Karpas-422 (cell line): ENCODE measurements at regions not wholly inside any gene's neighbourhood (a gene's known extent, or its start where the extent isn't known, plus 50 kb on each side); places are given as distances from the start of the nearest gene placed in this dataset.

Experiments used
- DNase-seq: peaks from one replicate; pipeline ENCODE4 v3.0.0-alpha.2; 2015
- H2AFZ ChIP-seq: fragments of 200-600 bp; sonication (generic); 2 replicates; pipeline ENCODE4 v1.6.1; 2014; ENCODE audit warnings: antibody characterized with exemption, low read length, mixed read lengths
- H3K27ac ChIP-seq: fragments of 200-600 bp; sonication (generic); 2 replicates; pipeline ENCODE4 v1.5.1; 2014; ENCODE audit warnings: mild to moderate bottlenecking, low read length, moderate library complexity
- H3K27me3 ChIP-seq: fragments of 200-600 bp; sonication (generic); 2 replicates; pipeline ENCODE4 v1.6.1; 2014; ENCODE audit warnings: low read length, mixed read lengths
- H3K36me3 ChIP-seq: fragments of 200-600 bp; sonication (generic); 2 replicates; pipeline ENCODE4 v1.6.1; 2014; ENCODE audit warnings: low read length, mixed read lengths; ENCODE audit not compliant: insufficient read depth
- H3K4me1 ChIP-seq: fragments of 200-600 bp; sonication (generic); 2 replicates; pipeline ENCODE4 v1.6.1; 2014; ENCODE audit warnings: mild to moderate bottlenecking, low read length, mixed read lengths
- H3K4me2 ChIP-seq: fragments of 200-600 bp; sonication (generic); 2 replicates; pipeline ENCODE4 v1.6.1; 2014; ENCODE audit warnings: low read length, low read depth, mild to moderate bottlenecking; ENCODE audit not compliant: poor library complexity, severe bottlenecking
- H3K4me3 ChIP-seq: fragments of 200-600 bp; sonication (generic); 2 replicates; pipeline ENCODE4 v1.5.1; 2014; ENCODE audit warnings: mild to moderate bottlenecking, antibody characterized with exemption, low read length, mixed read lengths
- H3K79me2 ChIP-seq: fragments of 200-600 bp; sonication (generic); 2 replicates; pipeline ENCODE4 v1.6.1; 2014; ENCODE audit warnings: mild to moderate bottlenecking, low read length, mixed read lengths
- H3K9ac ChIP-seq: fragments of 200-600 bp; sonication (generic); 2 replicates; pipeline ENCODE4 v1.6.0; 2014; ENCODE audit warnings: low read length
- H3K9me2 ChIP-seq: fragments of 200-600 bp; sonication (generic), shearing (Covaris generic); replicated peaks from 2 replicates; pipeline ENCODE4 v1.6.0; 2014; ENCODE audit warnings: mild to moderate bottlenecking, low read length, moderate library complexity; ENCODE audit not compliant: insufficient read depth
- H3K9me3 ChIP-seq: fragments of 300-700, 200-600 bp; sonication (generic); 2 replicates; pipeline ENCODE4 v1.6.1; 2014; ENCODE audit warnings: low read length, mixed read lengths
- H4K20me1 ChIP-seq: fragments of 200-600 bp; sonication (generic); 2 replicates; pipeline ENCODE4 v1.6.1; 2014; ENCODE audit warnings: mild to moderate bottlenecking, antibody characterized with exemption, low read length, low read depth; ENCODE audit not compliant: insufficient read depth

DNA sequence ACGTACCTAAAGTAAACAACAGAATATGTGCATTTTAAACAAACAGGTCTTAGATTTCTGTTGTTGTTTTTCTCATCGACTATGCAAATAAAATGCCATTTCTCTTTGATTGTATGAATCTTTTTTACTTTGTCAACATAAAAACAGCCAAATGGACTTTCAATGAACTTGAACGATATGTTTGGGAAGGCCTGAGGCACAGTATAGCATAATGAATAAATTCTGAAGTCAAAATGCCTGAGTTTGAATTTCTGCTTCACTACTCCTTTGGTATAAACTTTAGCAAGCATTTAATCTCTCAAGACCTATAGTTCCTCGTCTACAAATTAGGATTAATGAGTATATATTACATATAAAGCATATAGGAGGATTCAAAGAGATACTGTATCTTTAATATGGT is 1369.9 kb upstream of the TENM4 start:
- Histone ChIP-seq H4K20me1 (no peaks in the 10 kb centered on the region), H3K9ac (no peak overlapping the region), H3K27ac (no peak overlapping the region), H3K36me3 (no peaks in the 10 kb centered on the region), H3K4me1 (no peaks in the 10 kb centered on the region), H3K27me3 (no peaks in the 10 kb centered on the region), H3K4me2 (no peak overlapping the region), H3K9me3 (peaks cover 9% of the 10 kb centered on the region; the same call in 1 of the 2 replicates), H2AFZ (no peak overlapping the region), H3K9me2 (no peaks in the 10 kb centered on the region), H3K4me3 (no peak overlapping the region), H3K79me2 (no peaks in the 10 kb centered on the region)
- no peak for DNase-seq

DNA sequence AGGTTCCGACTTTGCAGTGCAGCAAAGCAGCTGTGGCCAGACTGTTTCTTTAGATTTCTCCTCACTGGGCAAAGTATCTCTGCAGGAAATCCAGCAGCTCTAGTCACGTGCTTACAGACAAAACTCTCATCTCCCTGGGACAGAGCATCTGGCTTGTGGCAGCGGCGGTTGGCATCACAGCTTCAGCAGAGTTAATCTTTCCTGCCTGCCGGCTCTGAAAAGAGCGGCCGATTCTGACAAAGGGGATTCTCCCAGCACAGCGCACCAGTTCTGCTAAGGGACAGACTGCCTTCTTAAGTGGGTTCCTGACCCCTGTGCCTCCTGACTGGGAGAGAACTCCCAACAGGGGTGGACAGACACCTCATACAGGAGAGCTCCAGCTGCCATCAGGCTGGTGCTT is 1357.3 kb upstream of the TENM4 start:
- H3K9me3 ChIP-seq = peaks cover 14% of the 10 kb centered on the region
- no peak overlapping the region for H3K4me3 ChIP-seq
- H3K27me3 ChIP-seq = no peaks in the 10 kb centered on the region
- no peak overlapping the region for H3K27ac ChIP-seq
- no peak overlapping the region for H3K9ac ChIP-seq
- no peaks in the 10 kb centered on the region for H3K4me1 ChIP-seq
- no peak overlapping the region for H3K4me2 ChIP-seq
- no peaks in the 10 kb centered on the region for H3K36me3 ChIP-seq
- no peaks in the 10 kb centered on the region for H3K9me2 ChIP-seq
- H4K20me1 ChIP-seq = no peaks in the 10 kb centered on the region
- H2AFZ ChIP-seq = no peak overlapping the region
- DNase-seq = no peak
- H3K79me2 ChIP-seq = no peaks in the 10 kb centered on the region

DNA sequence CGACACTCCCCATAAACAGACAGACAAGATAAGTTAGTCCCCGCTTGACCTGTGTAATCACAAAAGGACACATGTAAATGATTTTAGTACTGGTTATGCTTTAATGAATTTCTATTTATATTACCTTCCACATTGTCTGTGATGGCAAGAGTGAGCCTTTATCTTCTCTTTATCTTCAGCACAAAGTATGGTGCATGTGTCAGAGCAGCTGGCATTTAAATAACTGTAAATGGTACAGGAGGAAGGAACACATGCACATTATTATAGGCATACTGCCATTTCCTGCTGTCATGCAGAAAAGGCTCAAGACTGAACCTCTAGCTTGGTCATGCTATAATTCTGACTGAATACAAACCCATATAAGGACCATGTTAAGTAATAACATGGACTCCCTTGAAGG is 1342.7 kb upstream of the TENM4 start:
- H2AFZ ChIP-seq = no peak overlapping the region

DNA sequence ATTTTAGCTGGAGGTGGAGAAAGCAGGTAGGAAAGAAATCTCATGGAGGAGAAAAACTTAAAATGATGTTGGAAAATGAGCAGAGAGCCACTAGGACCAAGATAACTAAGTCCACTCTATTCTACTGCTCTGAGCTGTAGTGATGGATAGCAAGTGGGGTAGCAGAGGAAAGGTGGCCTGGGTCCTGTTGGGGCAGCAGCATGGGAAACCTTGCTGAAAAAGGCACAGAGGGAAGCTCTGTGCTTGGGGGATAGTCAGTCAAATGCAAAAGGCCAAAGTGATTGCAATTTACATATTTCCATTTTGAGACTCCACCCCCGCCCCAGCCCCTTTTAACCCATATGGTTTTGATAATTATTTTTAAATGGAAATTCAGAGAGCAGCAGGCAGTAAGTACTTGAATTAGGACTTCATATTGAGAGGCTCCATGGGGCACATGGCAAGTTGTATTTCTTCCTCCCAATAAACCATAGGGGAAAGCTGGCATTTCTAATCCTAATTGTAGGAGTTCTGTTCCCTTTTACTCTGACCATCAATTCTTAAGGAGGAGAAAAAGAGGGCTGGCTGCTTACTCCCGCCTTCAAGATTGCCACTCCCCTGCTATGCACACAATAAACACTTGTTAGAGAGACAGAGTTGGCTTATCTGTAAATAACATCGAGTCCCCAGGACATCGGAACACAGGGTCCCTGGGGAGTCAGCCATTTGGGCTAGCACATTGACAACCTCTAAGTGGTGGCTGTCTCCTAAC is 1341.5 kb upstream of the TENM4 start:
- no peak for DNase-seq

More for the DNA sequence above, 1342.7 kb upstream of the TENM4 start:
- no peak overlapping the region for H3K4me3 ChIP-seq
- H3K9me2 ChIP-seq = no peaks in the 10 kb centered on the region
- no peaks in the 10 kb centered on the region for H4K20me1 ChIP-seq
- H3K4me2 ChIP-seq = no peak overlapping the region
- no peak for DNase-seq
- H3K9ac ChIP-seq = no peak overlapping the region
- no peaks in the 10 kb centered on the region for H3K4me1 ChIP-seq
- no peaks in the 10 kb centered on the region for H3K36me3 ChIP-seq
- H3K9me3 ChIP-seq = peaks cover 5% of the 10 kb centered on the region; the same call in 1 of the 2 replicates
- H3K79me2 ChIP-seq = no peaks in the 10 kb centered on the region
- no peak overlapping the region for H3K27ac ChIP-seq
- H3K27me3 ChIP-seq = no peaks in the 10 kb centered on the region

DNA sequence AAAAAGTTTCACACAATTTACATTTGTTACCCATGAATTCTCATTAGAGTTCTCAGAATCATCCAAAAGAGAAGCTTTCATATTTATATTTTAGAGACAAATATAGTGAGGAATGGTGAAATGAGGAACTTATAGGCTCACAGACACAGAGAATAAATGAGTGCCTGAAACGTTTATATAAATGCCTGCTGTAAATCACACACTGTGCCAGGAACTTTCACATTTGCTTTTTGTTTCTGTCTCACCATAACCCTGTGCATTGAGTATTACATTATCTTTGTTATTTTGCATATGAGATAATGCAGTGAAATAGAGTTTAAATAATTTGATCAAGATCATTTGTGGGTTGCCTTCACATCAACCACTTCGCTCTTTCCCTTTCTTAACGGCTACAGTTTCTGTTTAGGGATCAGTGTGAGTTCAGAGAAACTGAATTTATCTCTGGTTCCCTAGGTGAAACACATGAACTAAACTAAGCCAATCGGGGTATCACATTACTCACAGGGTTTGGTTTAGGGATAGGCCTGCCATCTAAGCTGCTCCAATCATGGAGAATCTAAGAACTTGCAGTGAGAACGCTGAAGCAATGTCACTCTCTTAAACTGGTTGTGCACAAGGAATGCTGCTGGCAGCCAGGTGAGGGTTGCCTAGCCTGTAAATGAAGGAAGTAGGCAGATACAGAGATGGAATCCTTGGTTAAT is 1339.2 kb upstream of the TENM4 start:
- H3K4me3 ChIP-seq = no peak overlapping the region
- H3K4me2 ChIP-seq = no peak overlapping the region
- no peak for DNase-seq
- 0 out of 2 replicates have a peak, but pooled peaks cover 4% of the 10 kb centered on the region for H3K9me3 ChIP-seq
- no peaks in the 10 kb centered on the region for H3K4me1 ChIP-seq
- H3K79me2 ChIP-seq = no peaks in the 10 kb centered on the region
- H2AFZ ChIP-seq = no peak overlapping the region
- H4K20me1 ChIP-seq = no peaks in the 10 kb centered on the region
- H3K27me3 ChIP-seq = no peaks in the 10 kb centered on the region
- H3K9ac ChIP-seq = no peak overlapping the region
- H3K27ac ChIP-seq = no peak overlapping the region
- H3K36me3 ChIP-seq = no peaks in the 10 kb centered on the region
- H3K9me2 ChIP-seq = no peaks in the 10 kb centered on the region

More for the DNA sequence above, 1341.5 kb upstream of the TENM4 start:
- H3K79me2 ChIP-seq = no peaks in the 10 kb centered on the region
- no peaks in the 10 kb centered on the region for H3K9me2 ChIP-seq
- no peaks in the 10 kb centered on the region for H3K36me3 ChIP-seq
- H3K27me3 ChIP-seq = no peaks in the 10 kb centered on the region
- no peak overlapping the region for H2AFZ ChIP-seq
- H3K4me2 ChIP-seq = no peak overlapping the region
- H3K9ac ChIP-seq = no peak overlapping the region
- H4K20me1 ChIP-seq = no peaks in the 10 kb centered on the region
- peaks cover 5% of the 10 kb centered on the region; the same call in 1 of the 2 replicates for H3K9me3 ChIP-seq
- no peaks in the 10 kb centered on the region for H3K4me1 ChIP-seq
- H3K27ac ChIP-seq = no peak overlapping the region
- no peak overlapping the region for H3K4me3 ChIP-seq

DNA sequence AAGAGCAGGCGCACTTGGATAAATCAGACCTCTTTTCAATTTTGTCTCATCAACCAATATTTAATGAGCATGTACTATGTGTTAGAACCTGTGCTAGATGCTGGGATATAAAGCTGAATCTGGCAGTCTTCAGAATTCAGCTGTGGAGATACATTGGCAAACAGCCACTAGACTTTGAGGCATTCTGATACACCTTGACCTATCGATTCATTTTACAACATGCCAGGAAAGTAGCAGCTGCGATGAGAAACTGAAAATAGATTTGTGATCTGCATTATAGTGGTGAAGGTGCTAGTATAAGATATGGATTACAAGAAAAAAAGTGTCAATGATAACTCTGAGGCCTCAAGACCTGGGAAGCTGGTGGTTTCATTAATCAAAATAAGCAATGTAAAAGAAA is 1338.1 kb upstream of the TENM4 start:
- Histone ChIP-seq H3K27me3 (no peaks in the 10 kb centered on the region), H3K4me1 (no peaks in the 10 kb centered on the region), H3K4me2 (no peak overlapping the region), H3K9ac (no peak overlapping the region), H2AFZ (no peak overlapping the region), H3K9me3 (peaks cover 4% of the 10 kb centered on the region; the same call in 1 of the 2 replicates), H3K27ac (no peak overlapping the region), H3K4me3 (no peak overlapping the region), H3K9me2 (no peaks in the 10 kb centered on the region), H3K36me3 (no peaks in the 10 kb centered on the region), H3K79me2 (no peaks in the 10 kb centered on the region), H4K20me1 (no peaks in the 10 kb centered on the region)
- no peak for DNase-seq

DNA sequence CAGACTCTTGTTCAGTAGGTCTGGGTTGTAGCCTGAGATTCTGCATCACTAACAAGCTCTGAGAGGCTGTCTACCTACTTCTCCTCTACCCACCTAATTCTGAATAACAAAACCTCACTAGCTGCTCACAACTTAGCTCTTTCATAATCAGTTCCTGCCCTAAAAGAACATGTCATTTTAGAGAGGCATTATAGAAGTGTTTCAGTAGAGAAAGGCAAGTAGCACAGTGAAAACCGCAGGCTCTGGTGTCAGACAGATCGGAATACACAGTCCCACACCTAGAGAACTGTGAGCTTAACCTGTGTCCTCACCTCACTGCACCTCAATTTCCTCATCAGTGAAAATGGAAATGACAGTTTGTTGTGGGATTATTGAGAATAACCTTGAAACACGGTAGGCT is 1337.6 kb upstream of the TENM4 start:
- Histone ChIP-seq H3K79me2 (no peaks in the 10 kb centered on the region), H3K36me3 (no peaks in the 10 kb centered on the region), H2AFZ (no peak overlapping the region), H3K27ac (no peak overlapping the region), H3K9ac (no peak overlapping the region), H3K4me3 (no peak overlapping the region), H3K9me2 (no peaks in the 10 kb centered on the region), H3K27me3 (no peaks in the 10 kb centered on the region), H3K4me1 (no peaks in the 10 kb centered on the region), H3K4me2 (no peak overlapping the region), H3K9me3 (peaks cover 4% of the 10 kb centered on the region; the same call in 1 of the 2 replicates), H4K20me1 (no peaks in the 10 kb centered on the region)
- no peak for DNase-seq

DNA sequence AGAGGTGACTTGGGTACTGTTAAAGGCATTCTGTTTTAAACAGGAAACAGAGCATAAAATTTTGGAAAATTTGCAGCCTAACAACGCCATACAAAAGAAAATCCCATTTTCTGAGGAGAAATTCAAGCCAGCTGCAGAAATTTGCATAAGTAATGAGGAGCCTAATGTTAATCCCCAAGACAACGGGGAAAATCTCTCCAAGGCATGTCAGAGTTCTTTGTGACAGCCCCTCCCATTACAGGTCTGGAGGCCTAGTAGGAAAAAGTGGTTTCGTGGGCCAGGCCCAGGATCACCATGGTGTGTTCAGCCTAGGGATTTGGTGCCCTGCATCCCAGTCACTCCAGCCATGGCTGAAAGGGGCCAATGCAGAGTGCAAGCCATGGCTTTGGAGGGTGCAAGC is 1333.1 kb upstream of the TENM4 start:
- peaks cover 4% of the 10 kb centered on the region; the same call in 1 of the 2 replicates for H3K9me3 ChIP-seq
- no peaks in the 10 kb centered on the region for H3K9me2 ChIP-seq
- no peak for DNase-seq
- H3K4me2 ChIP-seq = no peak overlapping the region
- no peaks in the 10 kb centered on the region for H3K36me3 ChIP-seq
- no peaks in the 10 kb centered on the region for H3K27me3 ChIP-seq
- no peaks in the 10 kb centered on the region for H4K20me1 ChIP-seq
- no peak overlapping the region for H2AFZ ChIP-seq
- no peak overlapping the region for H3K9ac ChIP-seq
- no peaks in the 10 kb centered on the region for H3K4me1 ChIP-seq
- H3K79me2 ChIP-seq = no peaks in the 10 kb centered on the region
- H3K4me3 ChIP-seq = no peak overlapping the region
- no peak overlapping the region for H3K27ac ChIP-seq
